ENCODE measurements at regions not wholly inside any gene's neighbourhood (a gene's known extent, or its start where the extent isn't known, plus 50 kb on each side); places are given as distances from the start of the nearest gene placed in this dataset.

- Histone ChIP-seq H2AFZ (ENCODE audit: control insufficient read depth, low read length) (no peak overlapping the region), H4K20me1 (ENCODE audit: control insufficient read depth, extremely low read depth, insufficient read depth, low read length) (no peaks in the 10 kb centered on the region), H3K9ac (ENCODE audit: control insufficient read depth, extremely low read depth, insufficient read depth, low read length) (no peak overlapping the region), H3K9me3 (ENCODE audit: control insufficient read depth, low read depth, low read length) (no peaks in the 10 kb centered on the region), H3K4me2 (ENCODE audit: control insufficient read depth, extremely low read depth, insufficient read depth, low read depth, low read length) (no peak overlapping the region), H3K27ac (ENCODE audit: control insufficient read depth, insufficient read depth, low read length) (no peak overlapping the region), H3K27me3 (ENCODE audit: control insufficient read depth, extremely low read depth, insufficient read depth, low read length) (no peaks in the 10 kb centered on the region), H3K9me1 (ENCODE audit: control insufficient read depth, extremely low read depth, insufficient read depth, low read length) (no peaks in the 10 kb centered on the region), H3K4me3 (ENCODE audit: control insufficient read depth in 2 of 3, extremely low read depth in 1 of 3, insufficient read depth in 2 of 3, low read depth in 1 of 3, low read length in 3 of 3) (no peak overlapping the region), H3K4me1 (ENCODE audit: control insufficient read depth, extremely low read depth, insufficient read depth, low read length) (no peaks in the 10 kb centered on the region), H3K36me3 (ENCODE audit: control insufficient read depth in 2 of 2, extremely low read depth in 1 of 2, insufficient read depth in 2 of 2, low read length in 2 of 2) (no peaks in the 10 kb centered on the region), H3K79me2 (ENCODE audit: control insufficient read depth, insufficient read depth, low read length) (no peaks in the 10 kb centered on the region)
- no peak for DNase-seq (ENCODE audit: low read depth, low spot score)
- FAIRE-seq, result no peak
- TF ChIP-seq EZH2 (IDR thresholded peaks at IDR 0.05; ENCODE audit: low read length), result no peak
- dilution Hi-C loops (cut with MboI; ENCODE audit: extremely low pct_ligation_motif_present, low sequenced_read_pairs), result no loop called here
Observed at GRCh38 chr3:26049951-26050350, 260.1 kb downstream of the OXSM start.

- no peak overlapping the region for H3K27ac ChIP-seq (ENCODE audit: control insufficient read depth, insufficient read depth, low read length)
- no peaks in the 10 kb centered on the region for H3K4me1 ChIP-seq (ENCODE audit: control insufficient read depth, extremely low read depth, insufficient read depth, low read length)
- no peak overlapping the region for H3K4me2 ChIP-seq (ENCODE audit: control insufficient read depth, extremely low read depth, insufficient read depth, low read depth, low read length)
- dilution Hi-C loops (cut with MboI; ENCODE audit: extremely low pct_ligation_motif_present, low sequenced_read_pairs), result no loop called here
- H3K9me1 ChIP-seq (ENCODE audit: control insufficient read depth, extremely low read depth, insufficient read depth, low read length), result no peaks in the 10 kb centered on the region
- H3K9me3 ChIP-seq (ENCODE audit: control insufficient read depth, low read depth, low read length), result no peaks in the 10 kb centered on the region
- no peak overlapping the region for H3K4me3 ChIP-seq (ENCODE audit: control insufficient read depth in 2 of 3, extremely low read depth in 1 of 3, insufficient read depth in 2 of 3, low read depth in 1 of 3, low read length in 3 of 3)
- no peak overlapping the region for H3K9ac ChIP-seq (ENCODE audit: control insufficient read depth, extremely low read depth, insufficient read depth, low read length)
- H2AFZ ChIP-seq (ENCODE audit: control insufficient read depth, low read length), result no peak overlapping the region
- no peaks in the 10 kb centered on the region for H4K20me1 ChIP-seq (ENCODE audit: control insufficient read depth, extremely low read depth, insufficient read depth, low read length)
- no peaks in the 10 kb centered on the region for H3K27me3 ChIP-seq (ENCODE audit: control insufficient read depth, extremely low read depth, insufficient read depth, low read length)
- TF ChIP-seq EZH2 (IDR thresholded peaks at IDR 0.05; ENCODE audit: low read length) (no peak), CTCF (optimal IDR thresholded peaks at IDR 0.05 in 1 of 3, IDR thresholded peaks at IDR 0.05 in 1 of 3, conservative IDR thresholded peaks at IDR 0.05 in 1 of 3; ENCODE audit: extremely low read depth in 1 of 3, insufficient read depth in 2 of 3, low read length in 3 of 3) (no peak)
- no peaks in the 10 kb centered on the region for H3K36me3 ChIP-seq (ENCODE audit: control insufficient read depth in 2 of 2, extremely low read depth in 1 of 2, insufficient read depth in 2 of 2, low read length in 2 of 2)
- FAIRE-seq, result no peak
- no peak for DNase-seq (ENCODE audit: low read depth, low spot score)
- no peaks in the 10 kb centered on the region for H3K79me2 ChIP-seq (ENCODE audit: control insufficient read depth, insufficient read depth, low read length)
Observed at GRCh38 chr3:26050776-26051175, 260.9 kb downstream of the OXSM start.

GRCh38 chr3:26058901-26059321 is 269.0 kb downstream of the OXSM start:
- TF ChIP-seq CTCF (optimal IDR thresholded peaks at IDR 0.05 in 1 of 3, IDR thresholded peaks at IDR 0.05 in 1 of 3, conservative IDR thresholded peaks at IDR 0.05 in 1 of 3; ENCODE audit: extremely low read depth in 1 of 3, insufficient read depth in 2 of 3, low read length in 3 of 3) (no peak), EZH2 (IDR thresholded peaks at IDR 0.05; ENCODE audit: low read length) (no peak)
- DNase-seq (ENCODE audit: low read depth, low spot score) (no peak), FAIRE-seq (no peak)
- Histone ChIP-seq H3K9me3 (ENCODE audit: control insufficient read depth, low read depth, low read length) (no peaks in the 10 kb centered on the region), H3K4me3 (ENCODE audit: control insufficient read depth in 2 of 3, extremely low read depth in 1 of 3, insufficient read depth in 2 of 3, low read depth in 1 of 3, low read length in 3 of 3) (no peak overlapping the region), H4K20me1 (ENCODE audit: control insufficient read depth, extremely low read depth, insufficient read depth, low read length) (no peaks in the 10 kb centered on the region), H3K4me1 (ENCODE audit: control insufficient read depth, extremely low read depth, insufficient read depth, low read length) (no peaks in the 10 kb centered on the region), H3K4me2 (ENCODE audit: control insufficient read depth, extremely low read depth, insufficient read depth, low read depth, low read length) (no peak overlapping the region), H3K27me3 (ENCODE audit: control insufficient read depth, extremely low read depth, insufficient read depth, low read length) (no peaks in the 10 kb centered on the region), H3K36me3 (ENCODE audit: control insufficient read depth in 2 of 2, extremely low read depth in 1 of 2, insufficient read depth in 2 of 2, low read length in 2 of 2) (no peaks in the 10 kb centered on the region), H2AFZ (ENCODE audit: control insufficient read depth, low read length) (no peak overlapping the region), H3K9ac (ENCODE audit: control insufficient read depth, extremely low read depth, insufficient read depth, low read length) (no peak overlapping the region), H3K79me2 (ENCODE audit: control insufficient read depth, insufficient read depth, low read length) (no peaks in the 10 kb centered on the region), H3K27ac (ENCODE audit: control insufficient read depth, insufficient read depth, low read length) (no peak overlapping the region), H3K9me1 (ENCODE audit: control insufficient read depth, extremely low read depth, insufficient read depth, low read length) (no peaks in the 10 kb centered on the region)
- dilution Hi-C loops (cut with MboI; ENCODE audit: extremely low pct_ligation_motif_present, low sequenced_read_pairs), result no loop called here

All from keratinocyte (primary cell).